H1 (cell line): ENCODE measurements at regions not wholly inside any gene's neighbourhood (a gene's known extent, or its start where the extent isn't known, plus 50 kb on each side); places are given as distances from the start of the nearest gene placed in this dataset.

Source experiments
- CTCF ChIA-PET: fragments of 300-600 bp; sonication (Branson Sonifier 250); formaldehyde crosslinking; loops from one replicate; lab custom pipeline; 2021; ENCODE audit not compliant: partially characterized antibody; lab: Charles Lee
- POLR2A ChIA-PET: fragments of 300-600 bp; sonication (Branson Sonifier 250); formaldehyde crosslinking; loops from one replicate; lab custom pipeline; 2021; ENCODE audit warnings: inconsistent platforms; ENCODE audit not compliant: partially characterized antibody; lab: Charles Lee
- DNase-seq, 2 experiments: peaks; one replicate each; pipeline versions ENCODE4 v3.0.0 to v3.0.0-alpha.2; 2010 to 2022; ENCODE audit warnings: low spot score in 2 of 2, low read depth in 1 of 2, mixed read lengths in 1 of 2
- FAIRE-seq: peaks from 2 replicates; lab custom pipeline; 2011; peaks lifted over from hg19 to GRCh38; lab: Jason Lieb, UNC
- H2AFZ ChIP-seq: 2 replicates; pipeline ENCODE4 v1.8.1; 2012; ENCODE audit warnings: low read length, inconsistent platforms
- H2AK5ac ChIP-seq: 2 replicates; pipeline ENCODE4 v1.6.1; 2013; ENCODE audit warnings: low read depth, low read length
- H2BK120ac ChIP-seq: replicated peaks from 2 replicates; pipeline ENCODE3; 2013; ENCODE audit warnings: low read depth, low read length, inconsistent platforms
- H2BK12ac ChIP-seq: 2 replicates; pipeline ENCODE4 v1.6.1; 2013; ENCODE audit warnings: low read depth, low read length
- H2BK15ac ChIP-seq: 2 replicates; pipeline ENCODE4 v1.6.1; 2013; ENCODE audit warnings: low read length
- H2BK20ac ChIP-seq: 2 replicates; pipeline ENCODE4 v1.6.1; 2013; ENCODE audit warnings: low read length
- H2BK5ac ChIP-seq: 2 replicates; pipeline ENCODE4 v1.6.1; 2013; ENCODE audit warnings: low read depth, low read length
- H3K14ac ChIP-seq: 2 replicates; pipeline ENCODE4 v1.6.1; 2013; ENCODE audit warnings: inconsistent platforms; ENCODE audit not compliant: insufficient read length
- H3K18ac ChIP-seq: 2 replicates; pipeline ENCODE4 v1.6.1; 2013; ENCODE audit warnings: low read length; ENCODE audit errors: extremely low read depth
- H3K23ac ChIP-seq: 2 replicates; pipeline ENCODE4 v1.6.1; 2013; ENCODE audit warnings: inconsistent platforms; ENCODE audit not compliant: insufficient read length
- H3K23me2 ChIP-seq: 2 replicates; pipeline ENCODE4 v1.6.1; 2013; ENCODE audit warnings: low read depth, low read length
- H3K27ac ChIP-seq: 2 replicates; pipeline ENCODE4 v1.6.1; 2011; ENCODE audit warnings: low read depth, low read length, inconsistent platforms
- H3K27me3 ChIP-seq, 4 experiments: replicated peaks in 1 of 4; 1 replicate in 1 of 4; 2 replicates in 3 of 4; pipeline versions ENCODE4 v1.6.1 to v1.8.1; 2011 to 2013; ENCODE audit warnings: low read length in 3 of 4, mild to moderate bottlenecking in 3 of 4, inconsistent platforms in 2 of 4, mixed read lengths in 2 of 4, moderate library complexity in 1 of 4; ENCODE audit not compliant: control insufficient read depth in 3 of 4, insufficient read depth in 3 of 4; ENCODE audit errors: extremely low read depth in 1 of 4
- H3K36me3 ChIP-seq, 4 experiments: 2 replicates each; pipeline versions ENCODE4 v1.6.1 to v1.8.1; 2011 to 2013; ENCODE audit warnings: mild to moderate bottlenecking in 4 of 4, low read length in 3 of 4, moderate library complexity in 2 of 4, control low read depth in 1 of 4, inconsistent platforms in 1 of 4; ENCODE audit not compliant: insufficient read depth in 4 of 4, control insufficient read depth in 2 of 4
- H3K4ac ChIP-seq: replicated peaks from 2 replicates; pipeline ENCODE3; 2013; ENCODE audit warnings: low read length, low read depth, mixed read lengths, inconsistent platforms; ENCODE audit not compliant: insufficient read length
- H3K4me1 ChIP-seq, 4 experiments: replicated peaks in 1 of 4; 1 replicate in 1 of 4; 2 replicates in 3 of 4; pipeline versions ENCODE4 v1.6.1 to v1.8.1; 2011 to 2013; ENCODE audit warnings: low read length in 3 of 4, inconsistent platforms in 2 of 4, mixed read lengths in 1 of 4; ENCODE audit not compliant: insufficient read depth in 4 of 4, control insufficient read depth in 3 of 4
- H3K4me2 ChIP-seq, 2 experiments: 2 replicates each; pipeline versions ENCODE4 v1.6.1 to v1.8.1; 2011 to 2013; ENCODE audit warnings: low read depth in 2 of 2, low read length in 2 of 2, control low read depth in 1 of 2, inconsistent platforms in 1 of 2, mild to moderate bottlenecking in 1 of 2; ENCODE audit not compliant: insufficient read depth in 1 of 2
- H3K4me3 ChIP-seq, 4 experiments: fragments of 200-600, 300-600 bp in 1 of 4; sonication (generic), shearing (Covaris generic), sonication (Bioruptor Twin) in 1 of 4; 2 replicates each; pipeline versions ENCODE4 v1.5.1 to v1.8.1; 2011 to 2016; ENCODE audit warnings: low read length in 4 of 4, low read depth in 3 of 4, control low read depth in 2 of 4, inconsistent platforms in 2 of 4, mild to moderate bottlenecking in 2 of 4, mixed read lengths in 1 of 4, moderate library complexity in 1 of 4; ENCODE audit not compliant: insufficient read depth in 2 of 4; ENCODE audit errors: extremely low read depth in 1 of 4
- H3K56ac ChIP-seq: replicated peaks from 2 replicates; pipeline ENCODE3; 2013; ENCODE audit warnings: low read depth, mild to moderate bottlenecking, mixed read lengths, low read length, inconsistent platforms; ENCODE audit not compliant: insufficient read length
- H3K79me1 ChIP-seq: 2 replicates; pipeline ENCODE4 v1.6.1; 2013; ENCODE audit warnings: low read depth, low read length, control low read depth
- H3K79me2 ChIP-seq, 2 experiments: 2 replicates each; pipeline versions ENCODE4 v1.6.1 to v1.8.1; 2012 to 2013; ENCODE audit warnings: low read length in 2 of 2, mild to moderate bottlenecking in 2 of 2, inconsistent platforms in 1 of 2; ENCODE audit not compliant: insufficient read depth in 2 of 2, control insufficient read depth in 1 of 2
- H3K9ac ChIP-seq, 4 experiments: replicated peaks in 1 of 4; 1 replicate in 1 of 4; 2 replicates in 3 of 4; pipeline versions ENCODE4 v1.6.1 to v1.8.1; 2011 to 2013; ENCODE audit warnings: low read depth in 3 of 4, low read length in 3 of 4, control low read depth in 2 of 4, mild to moderate bottlenecking in 2 of 4, moderate library complexity in 2 of 4, inconsistent platforms in 1 of 4; ENCODE audit errors: extremely low read depth in 1 of 4
- H3K9me3 ChIP-seq, 2 experiments: 2 replicates each; pipeline versions ENCODE4 v1.6.1 to v1.8.1; 2012 to 2013; ENCODE audit warnings: mild to moderate bottlenecking in 2 of 2, moderate library complexity in 2 of 2, control low read depth in 1 of 2, inconsistent platforms in 1 of 2, low read depth in 1 of 2, low read length in 1 of 2, mixed read lengths in 1 of 2; ENCODE audit not compliant: insufficient read depth in 2 of 2
- H4K20me1 ChIP-seq, 2 experiments: replicated peaks in 1 of 2; 2 replicates each; pipeline versions ENCODE3 to v1.8.1; 2011 to 2013; ENCODE audit warnings: inconsistent platforms in 2 of 2, low read length in 2 of 2, mild to moderate bottlenecking in 1 of 2; ENCODE audit not compliant: insufficient read depth in 2 of 2, control insufficient read depth in 1 of 2
- H4K5ac ChIP-seq: 2 replicates; pipeline ENCODE4 v1.6.1; 2013; ENCODE audit warnings: low read length, low read depth, mixed read lengths, inconsistent platforms; ENCODE audit not compliant: insufficient read length
- H4K8ac ChIP-seq: 2 replicates; pipeline ENCODE4 v1.8.0; 2013; ENCODE audit warnings: mild to moderate bottlenecking, moderate library complexity, low read length, inconsistent platforms; ENCODE audit not compliant: insufficient read depth; ENCODE audit errors: extremely low read depth
- H4K91ac ChIP-seq: replicated peaks from 2 replicates; pipeline ENCODE3; 2013; ENCODE audit warnings: low read length, mixed read lengths, inconsistent platforms; ENCODE audit not compliant: insufficient read length
- CBX8 ChIP-seq: fragments of 300-800, 300-1000 bp; sonication (generic); IDR thresholded peaks from 2 replicates; pipeline ENCODE4 v1.7.1; 2016; ENCODE audit warnings: low read depth, low read length, borderline replicate concordance
- CTBP2 ChIP-seq: IDR thresholded peaks from 2 replicates; pipeline ENCODE4 v1.7.0; 2011; ENCODE audit warnings: borderline replicate concordance, mild to moderate bottlenecking, moderate library complexity, mixed read lengths, low read length; ENCODE audit not compliant: insufficient read depth, insufficient read length
- E2F6 ChIP-seq: IDR thresholded peaks from 2 replicates; pipeline ENCODE4 v1.6.1; 2012; ENCODE audit warnings: inconsistent platforms
- EP300 ChIP-seq, 2 experiments: IDR thresholded peaks; 1 replicate in 1 of 2; 2 replicates in 1 of 2; pipeline ENCODE4 v1.6.1; 2011 to 2012; ENCODE audit warnings: low read depth in 2 of 2, low read length in 2 of 2, mild to moderate bottlenecking in 2 of 2, borderline replicate concordance in 1 of 2, inconsistent platforms in 1 of 2, moderate library complexity in 1 of 2
- KDM1A ChIP-seq: fragments of 200-600, 300-600 bp; sonication (generic); IDR thresholded peaks from 2 replicates; pipeline ENCODE4 v1.7.1; 2016; ENCODE audit warnings: mild to moderate bottlenecking, low read length, borderline replicate concordance
- SP4 ChIP-seq: IDR thresholded peaks from 2 replicates; pipeline ENCODE4 v1.6.1; 2012; ENCODE audit warnings: low read length, inconsistent platforms
- SUZ12 ChIP-seq: fragments of 200-600 bp; sonication (generic); IDR thresholded peaks from 2 replicates; pipeline ENCODE4 v1.6.1; 2012; ENCODE audit warnings: mild to moderate bottlenecking, inconsistent platforms, low read length, moderate library complexity, mixed read lengths
- TCF12 ChIP-seq: IDR thresholded peaks from 2 replicates; pipeline ENCODE4 v1.6.1; 2011; ENCODE audit warnings: low read depth, mild to moderate bottlenecking, low read length
- ZNF274 ChIP-seq: IDR thresholded peaks from 2 replicates; pipeline ENCODE4 v1.7.0; 2012; ENCODE audit warnings: low read length, borderline replicate concordance; ENCODE audit errors: extremely low read depth
- WGBS, 2 experiments: shearing (Covaris generic) in 1 of 2; methylation state at CpG; one replicate each; pipeline versions ENCODE4 v1.1.6 to v1.1.7; 2013 to 2015; ENCODE audit warnings: low lambda C conversion rate in 2 of 2, mixed read lengths in 2 of 2, inconsistent platforms in 1 of 2, low coverage in 1 of 2, missing lambda C conversion rate in 1 of 2; ENCODE audit not compliant: insufficient replicate concordance in 2 of 2, insufficient coverage in 1 of 2, insufficient read length in 1 of 2; ENCODE audit errors: extremely low coverage in 1 of 2, missing lambda C conversion rate in 1 of 2; 5-methylcytosine and 5-hydroxymethylcytosine counted together

- H4K8ac ChIP-seq = no peak overlapping the region
- no peaks in the 10 kb centered on the region for H4K20me1 ChIP-seq
- no peaks in the 10 kb centered on the region for H3K27me3 ChIP-seq
- no peaks in the 10 kb centered on the region for H3K9me3 ChIP-seq
- H3K56ac ChIP-seq = no peak overlapping the region
- no peak overlapping the region for H2AFZ ChIP-seq
- H3K79me1 ChIP-seq = no peaks in the 10 kb centered on the region
- H3K4ac ChIP-seq = no peak overlapping the region
- no peak overlapping the region for H2BK15ac ChIP-seq
- H3K23me2 ChIP-seq = no peaks in the 10 kb centered on the region
- DNase-seq = no peak
- FAIRE-seq = no peak
- H3K4me1 ChIP-seq = no peaks in the 10 kb centered on the region
- no peak overlapping the region for H2BK120ac ChIP-seq
- H3K18ac ChIP-seq = no peak overlapping the region
- H3K4me2 ChIP-seq = no peak overlapping the region
- H2BK20ac ChIP-seq = no peak overlapping the region
- WGBS, 2 experiments = 97% methylated on average over 2 of the region's 2 CpGs; no CpG with 5 or more reads in 1 of the 2 experiments
- H3K79me2 ChIP-seq = no peaks in the 10 kb centered on the region
- ChIA-PET POLR2A (no interaction called here), CTCF (no interaction called here)
- H4K5ac ChIP-seq = no peak overlapping the region
- H3K9ac ChIP-seq = no peak overlapping the region
- no peak overlapping the region for H2BK12ac ChIP-seq
- H3K27ac ChIP-seq = no peak overlapping the region
- H3K23ac ChIP-seq = no peak overlapping the region
- H4K91ac ChIP-seq = no peak overlapping the region
- no peak overlapping the region for H3K14ac ChIP-seq
- H2AK5ac ChIP-seq = no peak overlapping the region
- no peak overlapping the region for H3K4me3 ChIP-seq
- TF ChIP-seq TCF12 (no peak), ZNF274 (no peak), CBX8 (no peak), SUZ12 (no peak), SP4 (no peak), KDM1A (no peak), E2F6 (no peak), EP300 (IDR thresholded peaks at IDR 0.05; ENCODE audit: borderline replicate concordance in 1 of 2, low read depth in 2 of 2, low read length in 2 of 2) (no peak), CTBP2 (no peak)
- no peaks in the 10 kb centered on the region for H3K36me3 ChIP-seq
- H2BK5ac ChIP-seq = no peak overlapping the region
Observed at GRCh38 chr2:221143231-221143630, 428.9 kb downstream of the EPHA4 start.
